Lower leg skin (tissue), 3 donors: ENCODE measurements at regions not wholly inside any gene's neighbourhood (a gene's known extent, or its start where the extent isn't known, plus 50 kb on each side); places are given as distances from the start of the nearest gene placed in this dataset.

ENCODE experiments used
- POLR2A ChIP-seq, 2 donors: fragments of 450-650 bp; IDR thresholded peaks; one replicate each; pipeline ENCODE4 v1.6.1; 2016 to 2017; ENCODE audit warnings: antibody characterized with exemption in 2 of 2, mild to moderate bottlenecking in 1 of 2, moderate library complexity in 1 of 2
- TF ChIP-seq, protein P1 (sequence below), 3 donors: fragments of 450-650 bp; IDR thresholded peaks; one replicate each; pipeline ENCODE4 v1.5.1; 2016; ENCODE audit warnings: antibody characterized with exemption in 3 of 3, mild to moderate bottlenecking in 3 of 3, moderate library complexity in 2 of 3

- no peak for TF ChIP-seq POLR2A (IDR thresholded peaks at IDR 0.05)
- TF ChIP-seq, protein P1, sequence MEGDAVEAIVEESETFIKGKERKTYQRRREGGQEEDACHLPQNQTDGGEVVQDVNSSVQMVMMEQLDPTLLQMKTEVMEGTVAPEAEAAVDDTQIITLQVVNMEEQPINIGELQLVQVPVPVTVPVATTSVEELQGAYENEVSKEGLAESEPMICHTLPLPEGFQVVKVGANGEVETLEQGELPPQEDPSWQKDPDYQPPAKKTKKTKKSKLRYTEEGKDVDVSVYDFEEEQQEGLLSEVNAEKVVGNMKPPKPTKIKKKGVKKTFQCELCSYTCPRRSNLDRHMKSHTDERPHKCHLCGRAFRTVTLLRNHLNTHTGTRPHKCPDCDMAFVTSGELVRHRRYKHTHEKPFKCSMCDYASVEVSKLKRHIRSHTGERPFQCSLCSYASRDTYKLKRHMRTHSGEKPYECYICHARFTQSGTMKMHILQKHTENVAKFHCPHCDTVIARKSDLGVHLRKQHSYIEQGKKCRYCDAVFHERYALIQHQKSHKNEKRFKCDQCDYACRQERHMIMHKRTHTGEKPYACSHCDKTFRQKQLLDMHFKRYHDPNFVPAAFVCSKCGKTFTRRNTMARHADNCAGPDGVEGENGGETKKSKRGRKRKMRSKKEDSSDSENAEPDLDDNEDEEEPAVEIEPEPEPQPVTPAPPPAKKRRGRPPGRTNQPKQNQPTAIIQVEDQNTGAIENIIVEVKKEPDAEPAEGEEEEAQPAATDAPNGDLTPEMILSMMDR (IDR thresholded peaks at IDR 0.05): no peak
Measured at GRCh38 chr1:81296601-81297000, 504.1 kb upstream of the ADGRL2 start.
